HG02973 (cell line): ENCODE measurements at regions not wholly inside any gene's neighbourhood (a gene's known extent, or its start where the extent isn't known, plus 50 kb on each side); places are given as distances from the start of the nearest gene placed in this dataset.

Experiments
- ATAC-seq: cut with Tn5 transposase; IDR thresholded peaks from one replicate; pipeline ENCODE4 v1.9.1; 2021; ENCODE audit warnings: moderate library complexity; ENCODE audit not compliant: unreplicated experiment

- ATAC-seq, result peak; percentile 90
These were observed 123.3 kb upstream of the TBL1X start for GRCh38 chrX:9341291-9342201.

- no peak for ATAC-seq
These were observed 122.3 kb upstream of the TBL1X start for GRCh38 chrX:9342561-9343051.

- no peak for ATAC-seq
These were observed 120.9 kb upstream of the TBL1X start for GRCh38 chrX:9343971-9344370.

- no peak for ATAC-seq
These were observed 118.9 kb upstream of the TBL1X start for GRCh38 chrX:9345957-9346356.

DNA sequence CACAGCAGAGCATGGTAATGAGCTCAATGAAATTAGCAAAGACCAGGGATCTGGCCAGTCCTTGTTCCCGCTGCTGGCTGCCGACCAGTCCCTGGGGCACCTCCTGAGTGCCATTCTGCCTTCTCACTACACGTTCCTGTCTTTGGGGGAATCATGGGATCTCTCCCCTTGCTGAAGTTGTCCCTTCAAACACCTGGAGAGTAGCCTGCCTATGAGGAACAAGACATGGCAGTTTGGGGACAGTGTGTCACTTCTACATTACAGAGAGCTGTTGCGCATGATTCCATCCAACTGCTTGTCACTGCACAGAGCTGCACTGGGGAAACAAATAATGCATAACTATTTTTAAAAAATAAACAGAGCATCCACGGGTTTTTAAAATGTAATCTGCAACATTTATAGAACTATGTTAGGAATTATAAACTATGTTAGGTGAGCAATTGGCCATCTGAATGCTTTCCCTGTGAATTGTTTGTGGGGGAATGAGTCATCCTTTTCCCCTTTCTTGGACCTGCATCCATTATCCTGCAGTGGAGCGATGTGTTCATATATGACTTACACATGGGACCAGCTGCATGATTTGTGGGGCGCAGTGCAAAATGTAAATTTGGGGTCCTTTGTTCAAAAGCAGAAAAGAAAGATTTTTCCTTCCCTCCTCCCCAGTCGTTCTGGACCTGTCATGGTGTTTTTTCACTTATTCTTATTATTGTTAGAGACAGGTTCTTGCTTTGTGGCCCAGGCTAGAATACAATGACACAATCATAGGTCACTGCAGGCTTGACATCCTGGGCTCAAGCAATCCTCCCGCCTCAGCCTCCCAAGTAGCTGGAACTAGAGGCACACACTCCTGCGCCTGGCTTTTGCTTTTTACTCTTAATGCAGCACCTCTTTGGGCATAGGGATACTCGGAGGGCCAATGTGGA is 115.0 kb upstream of the TBL1X start:
- ATAC-seq, result no peak

- no peak for ATAC-seq
These were observed 113.7 kb upstream of the TBL1X start for GRCh38 chrX:9351126-9351525.

- peak; percentile 48 for ATAC-seq
These were observed 112.6 kb upstream of the TBL1X start for GRCh38 chrX:9352243-9352642.

DNA sequence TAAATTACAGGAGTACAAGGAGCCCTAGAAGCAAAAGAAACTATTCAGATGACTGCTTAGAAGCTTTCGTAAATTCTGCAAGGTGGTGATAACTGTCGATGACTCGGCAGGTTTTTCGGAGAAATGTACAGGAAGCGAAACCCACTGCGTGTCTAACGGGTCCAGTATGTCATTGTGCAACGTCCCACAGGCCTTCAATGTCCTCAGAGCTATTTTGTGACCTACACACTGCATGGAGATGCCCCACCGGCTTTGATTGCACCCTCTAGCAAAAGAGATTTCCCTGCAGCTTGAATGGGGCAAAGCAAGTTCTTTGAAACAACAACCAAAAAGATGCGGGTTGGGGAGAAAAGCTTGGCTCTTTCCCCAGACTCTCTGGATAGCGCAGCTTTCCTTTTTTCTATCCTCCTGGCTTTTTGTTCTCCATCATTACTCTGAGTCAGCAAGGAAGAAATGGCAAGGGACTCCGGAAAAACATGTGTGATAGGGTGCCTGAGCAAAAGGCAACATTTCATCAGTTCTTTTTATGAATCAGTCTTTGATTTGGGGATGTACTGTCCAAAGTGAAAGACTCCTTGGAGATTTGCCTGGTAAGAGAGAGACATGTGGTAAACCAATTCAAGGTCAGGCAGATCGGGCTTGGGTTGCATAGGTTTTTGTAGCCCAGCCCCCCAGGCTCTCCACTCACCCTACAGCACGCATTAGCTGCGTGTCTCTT is 112.0 kb upstream of the TBL1X start:
- ATAC-seq, result peak; percentile 86

- ATAC-seq, result no peak
These were observed 109.9 kb upstream of the TBL1X start for GRCh38 chrX:9354918-9355317.

GRCh38 chrX:9355739-9356138 is 109.1 kb upstream of the TBL1X start:
- ATAC-seq, result no peak

- ATAC-seq, result no peak
These were observed 108.0 kb upstream of the TBL1X start for GRCh38 chrX:9356846-9357245.

- no peak for ATAC-seq
These were observed 107.2 kb upstream of the TBL1X start for GRCh38 chrX:9357518-9358114.

DNA sequence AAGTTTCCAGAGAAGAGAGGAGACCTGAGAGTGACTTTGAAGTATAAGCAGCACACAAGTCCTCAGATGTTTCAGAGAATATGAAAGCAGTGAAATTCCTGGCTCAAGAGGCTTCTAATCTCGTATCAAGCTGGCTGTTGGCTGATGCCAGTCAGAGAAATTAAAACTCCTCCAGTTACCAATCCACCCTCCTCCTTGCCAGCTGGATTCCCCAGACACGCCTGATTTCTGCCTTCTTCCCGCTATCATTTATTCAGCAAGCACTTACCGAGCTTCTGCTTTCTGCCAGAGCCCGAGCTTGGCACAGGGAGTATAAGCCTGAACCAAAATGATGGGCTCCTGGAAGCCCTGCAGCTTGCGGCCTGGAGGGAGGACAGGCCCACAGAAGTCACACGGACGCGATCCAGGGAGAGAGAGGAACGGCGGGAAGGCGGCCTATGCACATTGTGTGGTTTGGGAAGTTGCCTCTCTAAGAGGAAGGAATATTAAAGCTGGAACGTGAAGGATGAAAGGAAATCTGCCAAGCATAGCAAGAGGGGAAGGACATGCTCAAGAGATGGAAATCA is 102.4 kb upstream of the TBL1X start:
- no peak for ATAC-seq

- no peak for ATAC-seq
These were observed 97.4 kb upstream of the TBL1X start for GRCh38 chrX:9367421-9367820.

DNA sequence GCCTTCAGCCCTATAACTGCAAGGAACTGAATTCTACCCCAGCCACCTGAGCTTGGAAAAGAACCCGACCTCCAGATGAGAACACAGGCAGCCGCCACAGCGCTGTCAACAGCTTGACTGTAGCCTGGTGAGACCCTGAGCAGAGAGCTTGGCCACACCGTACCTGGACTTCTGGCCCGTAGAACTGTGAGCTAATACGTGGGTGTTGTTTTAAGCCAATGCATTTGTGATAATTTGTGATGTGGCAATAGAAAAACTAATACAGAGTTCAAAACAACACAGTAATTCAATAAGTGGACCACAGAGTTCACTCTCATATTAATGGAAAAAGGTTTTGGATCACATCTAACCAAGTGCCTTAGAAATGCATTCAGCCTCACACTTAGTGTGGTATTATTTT is 96.6 kb upstream of the TBL1X start:
- no peak for ATAC-seq

DNA sequence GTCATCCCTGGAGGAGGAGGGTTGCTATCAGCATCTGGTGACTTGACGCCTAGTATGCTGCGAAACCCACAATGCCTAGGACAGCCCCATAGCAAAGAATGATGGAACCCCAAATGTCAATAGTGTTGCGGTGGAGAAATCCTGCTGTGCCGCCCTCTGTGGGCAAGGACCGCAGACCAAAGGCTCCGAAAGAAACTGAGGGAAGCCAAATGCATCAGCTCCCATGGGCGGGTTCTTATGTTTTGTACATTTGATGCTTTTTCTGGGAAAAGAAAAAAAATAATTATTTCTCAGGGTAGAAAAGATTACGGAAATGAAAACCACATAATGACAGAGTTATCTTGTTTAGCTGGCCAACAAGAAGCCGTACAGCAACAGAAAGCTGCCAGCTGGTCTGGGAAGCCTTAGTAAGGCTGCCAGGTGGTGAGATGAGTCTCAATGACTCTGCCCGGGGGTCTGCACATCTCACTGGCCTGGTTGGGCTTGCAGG is 95.0 kb upstream of the TBL1X start:
- ATAC-seq, result no peak

DNA sequence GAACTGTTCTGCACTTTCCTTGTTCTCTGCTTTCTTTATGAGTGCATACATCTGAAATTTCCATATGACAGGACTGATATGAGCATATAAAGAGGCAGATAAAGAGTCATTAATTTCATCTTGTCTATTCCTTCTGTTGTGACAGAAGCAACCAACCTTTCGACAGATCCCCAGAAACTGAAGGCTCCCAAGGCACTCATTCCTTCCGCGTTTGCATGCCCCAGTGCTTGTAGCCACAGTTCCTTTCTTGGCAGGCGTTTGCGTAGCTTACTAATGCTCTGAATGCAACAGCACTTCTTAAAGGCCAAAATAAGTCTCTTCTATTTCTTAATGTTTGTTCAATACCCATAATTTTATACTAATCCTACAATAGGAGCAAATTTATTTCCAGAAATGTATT is 94.0 kb upstream of the TBL1X start:
- no peak for ATAC-seq

GRCh38 chrX:9372866-9373265 is 92.0 kb upstream of the TBL1X start:
- ATAC-seq, result no peak

DNA sequence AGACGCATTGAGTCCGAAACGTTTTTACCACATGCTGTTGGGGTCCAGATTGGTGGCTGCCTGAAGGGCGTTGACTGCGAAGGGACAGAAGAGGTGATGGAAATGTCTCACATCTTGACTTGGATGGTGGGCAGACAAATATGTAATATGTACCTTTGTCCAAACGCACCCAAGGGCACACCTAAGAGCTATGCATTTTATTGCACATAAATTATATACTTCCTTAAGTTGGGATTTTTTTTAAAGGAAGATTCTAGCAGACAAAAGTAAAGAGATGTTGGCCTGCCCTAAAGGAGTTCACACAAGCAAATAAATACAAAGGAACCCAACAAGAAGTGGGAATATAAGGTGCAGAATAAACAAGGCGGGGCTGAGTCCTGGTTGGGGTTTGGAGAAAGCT is 91.1 kb upstream of the TBL1X start:
- ATAC-seq, result no peak

DNA sequence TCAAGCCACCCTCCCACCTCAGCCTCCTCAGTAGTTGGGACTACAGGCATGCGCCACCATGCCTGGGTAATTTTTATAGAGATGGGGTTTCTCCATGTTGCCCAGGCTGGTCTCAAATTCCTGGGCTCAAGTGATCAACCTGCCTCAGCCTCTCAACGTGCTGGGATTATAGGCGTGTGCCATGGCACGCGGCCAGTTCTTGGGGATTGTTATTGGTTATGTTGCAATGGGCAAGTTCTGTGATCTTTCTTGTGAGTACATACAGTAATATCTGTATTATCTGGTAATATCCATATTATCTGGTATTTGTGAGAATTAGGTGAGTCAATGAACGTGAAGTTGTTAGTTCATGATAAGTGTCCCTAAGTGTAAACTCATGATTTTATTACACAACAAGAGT is 90.3 kb upstream of the TBL1X start:
- ATAC-seq, result no peak
